HG03103 (cell line): ENCODE measurements at regions not wholly inside any gene's neighbourhood (a gene's known extent, or its start where the extent isn't known, plus 50 kb on each side); places are given as distances from the start of the nearest gene placed in this dataset.
"Not testable (repeated sequence)": the region's sequence is repeated elsewhere in the genome, so short reads cannot be mapped to it uniquely, and the experiment has no call there.

Experiments used
- ATAC-seq: cut with Tn5 transposase; IDR thresholded peaks from one replicate; pipeline ENCODE4 v1.9.1; 2021; ENCODE audit warnings: low read depth; ENCODE audit not compliant: unreplicated experiment

DNA sequence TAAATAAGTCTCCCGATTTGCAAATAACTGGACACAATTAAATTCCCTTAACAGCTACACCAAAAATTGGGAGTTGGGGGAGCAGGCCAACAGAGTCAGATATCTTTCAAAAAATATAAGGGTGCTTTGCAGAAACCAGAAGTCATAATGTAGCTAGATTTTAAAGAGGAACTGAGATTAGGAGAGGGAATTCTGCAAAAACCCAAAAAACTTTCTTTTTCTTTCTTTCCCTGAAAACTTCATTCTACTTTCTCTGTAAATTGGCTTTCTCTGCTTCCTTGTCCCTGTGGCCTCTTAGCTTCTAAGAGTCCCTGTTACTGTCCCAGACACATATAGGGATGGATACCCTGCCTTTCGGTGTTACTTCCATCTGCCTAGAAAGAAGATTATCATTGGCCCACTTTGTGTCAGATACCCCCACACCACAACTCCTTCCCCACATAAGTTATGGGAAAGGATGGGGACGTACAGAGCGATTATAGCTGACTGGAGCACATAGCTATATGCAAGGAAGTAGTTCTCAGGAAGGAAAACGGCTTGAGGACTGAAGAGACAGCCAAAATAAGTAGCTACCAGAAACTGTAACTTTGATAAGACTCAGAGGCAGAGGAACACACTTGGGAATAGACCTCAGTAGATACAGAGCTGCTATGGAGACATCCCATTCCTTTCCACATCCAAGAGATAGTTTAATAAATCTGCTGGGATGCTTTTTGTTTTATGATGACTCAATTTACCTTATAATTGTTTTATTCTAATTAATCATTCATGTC is 129.1 kb upstream of the TGFBR2 start:
- no peak for ATAC-seq

DNA sequence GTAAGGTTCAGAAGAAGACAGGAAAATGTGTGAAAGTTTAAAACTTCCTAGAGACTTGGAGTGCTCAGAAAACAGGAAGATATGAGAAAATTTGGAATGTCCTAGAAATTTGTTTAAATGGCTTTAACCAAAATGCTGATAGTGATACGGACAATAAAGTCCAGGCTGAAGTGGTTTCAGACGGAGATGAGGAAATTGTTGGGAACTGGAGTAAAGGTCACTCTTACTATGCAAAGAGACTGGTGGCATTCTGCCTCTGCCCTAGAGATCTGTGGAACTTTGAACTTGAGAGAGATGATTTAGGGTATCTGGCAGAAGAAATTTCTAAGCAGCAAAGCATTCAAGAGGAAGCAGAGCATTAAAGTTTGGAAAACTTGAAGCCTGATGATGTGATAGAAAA is 126.7 kb upstream of the TGFBR2 start:
- ATAC-seq: not testable (repeated sequence)

DNA sequence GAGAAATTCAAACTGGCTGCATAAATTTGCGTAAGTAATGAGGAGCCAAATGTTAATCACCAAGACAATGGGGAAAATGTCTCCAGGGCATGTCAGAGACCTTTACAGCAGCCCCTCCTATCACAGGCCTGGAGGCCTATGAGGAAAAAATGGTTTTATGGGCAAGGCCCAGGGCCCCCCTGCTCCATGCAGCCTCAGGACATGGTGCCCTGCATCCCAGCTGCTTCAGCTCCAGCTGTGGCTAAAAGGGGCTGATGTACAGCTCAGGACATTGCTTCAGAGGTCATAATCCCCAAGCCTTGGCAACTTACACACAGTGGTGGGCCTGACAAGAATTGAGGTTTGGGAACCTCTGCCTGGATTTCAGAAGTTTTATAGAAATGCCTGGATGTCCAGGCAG is 126.2 kb upstream of the TGFBR2 start:
- ATAC-seq: not testable (repeated sequence)

DNA sequence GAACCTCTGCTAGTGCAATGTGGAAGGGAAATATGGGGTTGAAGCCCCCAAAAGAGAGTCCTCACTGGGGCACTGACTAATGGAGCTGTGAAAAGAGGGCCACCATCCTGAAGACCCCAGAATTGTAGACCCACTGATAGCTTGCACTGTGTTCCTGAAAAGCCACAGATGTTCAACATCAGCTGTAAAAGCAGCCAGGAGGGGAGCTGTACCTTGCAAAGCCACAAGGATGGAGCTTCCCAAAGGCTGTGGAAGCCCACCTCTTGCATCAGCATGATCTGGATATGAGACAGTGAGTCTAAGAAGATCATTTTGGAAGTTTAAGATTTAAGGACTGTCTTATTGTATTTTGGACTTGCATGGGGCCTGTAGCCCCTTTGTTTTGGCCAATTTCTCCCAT is 125.8 kb upstream of the TGFBR2 start:
- ATAC-seq: no peak

DNA sequence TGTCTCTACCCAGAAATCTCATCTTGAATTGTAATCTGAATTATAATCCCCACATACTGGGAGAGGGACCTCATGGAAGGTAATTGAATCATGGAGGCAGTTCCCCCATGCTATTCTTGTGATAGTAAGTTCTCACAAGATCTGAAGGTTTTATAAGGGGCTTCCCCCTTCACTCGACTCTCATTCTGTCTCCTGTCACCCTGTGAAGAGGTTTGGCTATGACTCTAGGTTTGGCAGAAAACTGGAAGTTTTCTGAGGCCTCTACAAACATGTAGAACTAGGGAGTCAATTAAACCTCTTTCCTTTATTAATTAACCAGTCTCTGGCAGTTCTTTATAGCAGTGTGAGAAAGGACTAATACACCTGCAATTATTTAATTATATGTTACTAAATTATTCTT is 125.2 kb upstream of the TGFBR2 start:
- no peak for ATAC-seq

DNA sequence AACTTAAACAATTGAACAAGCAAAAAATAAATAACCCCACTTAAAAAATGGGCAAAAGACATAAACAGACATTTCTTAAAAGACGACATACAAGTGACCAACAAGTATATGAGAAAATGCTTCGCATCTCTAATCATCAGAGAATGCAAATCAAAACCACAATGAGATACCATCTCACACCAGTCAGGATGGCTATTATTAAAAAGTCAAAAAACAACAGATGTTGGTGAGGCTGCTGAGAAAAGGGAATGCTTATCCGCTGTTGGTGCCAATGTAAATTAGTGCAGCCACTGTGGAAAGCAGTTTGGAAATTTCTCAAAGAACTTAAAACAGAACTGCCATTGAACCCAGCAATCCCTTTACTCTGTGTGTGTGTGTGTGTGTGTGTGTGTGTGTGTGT is 122.2 kb upstream of the TGFBR2 start:
- ATAC-seq: not testable (repeated sequence)

DNA sequence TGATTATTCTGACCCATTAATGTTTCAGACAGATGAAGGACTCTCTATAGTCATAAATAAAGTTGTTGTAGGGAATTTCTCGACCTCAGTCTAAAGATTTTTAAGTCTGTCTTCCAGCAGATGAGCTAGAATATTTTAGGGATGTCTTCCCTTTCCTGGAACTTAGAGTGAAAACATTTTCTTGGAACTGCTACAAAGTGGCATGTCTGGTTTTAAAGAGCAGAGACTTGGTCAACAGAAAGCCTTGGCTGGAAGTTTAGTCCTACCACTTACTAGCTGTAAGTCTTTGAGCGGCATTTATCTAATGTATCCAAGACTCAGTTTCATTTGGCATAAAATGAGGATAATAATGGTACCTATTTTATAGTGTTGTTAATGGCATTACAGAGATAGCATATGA is 120.0 kb upstream of the TGFBR2 start:
- no peak for ATAC-seq

DNA sequence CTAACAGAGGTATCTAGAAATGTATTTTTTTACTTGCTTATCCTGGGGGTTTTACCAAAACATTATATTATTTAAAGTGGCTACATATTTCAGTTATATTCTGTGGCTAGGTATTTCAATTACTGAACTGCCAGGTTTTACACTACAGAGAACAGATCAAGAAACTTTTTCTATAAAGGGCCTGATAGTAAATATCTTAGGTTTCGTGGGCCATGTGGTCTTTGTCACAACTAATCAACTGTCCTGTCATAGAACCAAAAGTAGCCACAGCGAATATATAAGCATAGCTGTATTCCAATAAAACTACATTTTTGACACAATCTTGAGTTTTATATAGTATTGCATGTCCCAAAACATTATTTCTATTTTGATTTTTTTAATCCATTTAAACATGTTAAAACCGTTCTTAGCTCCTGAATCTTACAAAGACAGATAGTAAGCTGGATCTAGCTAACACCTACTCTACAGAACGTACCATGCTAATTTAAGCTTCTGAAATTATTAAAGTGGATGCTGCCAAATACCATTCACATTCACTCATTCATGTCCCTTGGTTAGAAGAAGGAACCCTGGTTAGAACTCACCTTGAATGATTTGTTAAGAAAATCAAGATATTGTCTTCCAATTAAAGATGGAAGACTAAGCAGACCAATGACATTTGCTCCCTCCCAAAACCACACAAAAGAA is 118.2 kb upstream of the TGFBR2 start:
- ATAC-seq: no peak

DNA sequence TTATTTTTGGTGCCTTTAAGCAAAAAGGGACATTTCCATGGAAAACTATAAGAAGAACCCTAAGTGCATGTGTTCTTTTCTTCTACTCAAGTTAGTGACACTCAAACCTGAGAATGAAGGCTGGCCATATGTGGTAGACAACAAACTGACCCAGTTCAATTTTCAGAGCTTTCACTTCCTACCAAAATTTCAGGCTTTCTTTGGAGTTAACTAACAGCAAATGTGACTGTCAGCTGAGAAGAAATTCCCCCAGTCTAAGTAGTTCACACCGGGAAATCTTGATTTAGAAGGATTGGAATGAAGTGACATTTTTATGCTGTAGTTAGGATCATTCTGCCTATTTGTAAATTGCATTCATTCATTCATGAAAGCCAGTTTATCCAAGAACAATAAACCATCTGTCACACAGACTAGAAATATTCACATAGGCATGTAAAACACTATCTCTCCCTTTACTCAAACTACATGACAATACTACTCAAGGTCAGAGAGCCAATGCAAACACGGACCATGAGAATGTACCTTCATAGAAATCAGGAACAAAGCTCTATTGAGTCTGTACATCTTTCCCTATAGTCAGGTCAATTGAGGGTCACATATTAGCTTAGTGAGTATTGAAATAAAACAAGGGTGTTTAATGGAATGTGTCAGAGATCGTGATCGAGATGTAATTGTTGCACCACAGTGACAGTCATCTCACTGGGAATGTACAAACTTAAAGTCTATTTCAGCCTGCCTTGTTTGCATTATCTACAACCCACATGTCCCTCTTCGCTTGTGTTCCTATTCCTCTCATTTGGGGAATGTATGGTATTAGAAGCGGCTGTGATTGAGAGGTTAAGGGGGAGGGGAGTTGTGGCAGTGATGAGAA is 113.8 kb upstream of the TGFBR2 start:
- ATAC-seq: no peak

DNA sequence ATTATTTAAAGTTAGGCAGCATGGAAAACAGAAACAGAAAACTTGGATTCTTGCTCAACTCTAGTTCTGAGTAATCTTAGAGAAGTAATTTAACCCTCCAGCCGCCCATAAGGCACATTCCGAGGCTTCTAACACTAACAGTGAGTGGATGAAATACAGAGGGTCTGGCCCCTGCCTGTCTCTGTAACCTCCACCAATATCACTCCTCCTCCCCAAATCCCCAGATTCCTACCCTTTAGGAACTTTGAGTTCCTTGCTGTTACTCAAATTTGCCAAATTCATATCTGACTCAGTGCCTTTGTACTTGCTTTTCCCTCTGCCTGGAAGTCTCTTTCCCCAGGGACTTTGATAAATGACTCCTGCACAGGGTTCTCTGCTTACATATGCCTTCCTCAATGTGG is 112.5 kb upstream of the TGFBR2 start:
- no peak for ATAC-seq

DNA sequence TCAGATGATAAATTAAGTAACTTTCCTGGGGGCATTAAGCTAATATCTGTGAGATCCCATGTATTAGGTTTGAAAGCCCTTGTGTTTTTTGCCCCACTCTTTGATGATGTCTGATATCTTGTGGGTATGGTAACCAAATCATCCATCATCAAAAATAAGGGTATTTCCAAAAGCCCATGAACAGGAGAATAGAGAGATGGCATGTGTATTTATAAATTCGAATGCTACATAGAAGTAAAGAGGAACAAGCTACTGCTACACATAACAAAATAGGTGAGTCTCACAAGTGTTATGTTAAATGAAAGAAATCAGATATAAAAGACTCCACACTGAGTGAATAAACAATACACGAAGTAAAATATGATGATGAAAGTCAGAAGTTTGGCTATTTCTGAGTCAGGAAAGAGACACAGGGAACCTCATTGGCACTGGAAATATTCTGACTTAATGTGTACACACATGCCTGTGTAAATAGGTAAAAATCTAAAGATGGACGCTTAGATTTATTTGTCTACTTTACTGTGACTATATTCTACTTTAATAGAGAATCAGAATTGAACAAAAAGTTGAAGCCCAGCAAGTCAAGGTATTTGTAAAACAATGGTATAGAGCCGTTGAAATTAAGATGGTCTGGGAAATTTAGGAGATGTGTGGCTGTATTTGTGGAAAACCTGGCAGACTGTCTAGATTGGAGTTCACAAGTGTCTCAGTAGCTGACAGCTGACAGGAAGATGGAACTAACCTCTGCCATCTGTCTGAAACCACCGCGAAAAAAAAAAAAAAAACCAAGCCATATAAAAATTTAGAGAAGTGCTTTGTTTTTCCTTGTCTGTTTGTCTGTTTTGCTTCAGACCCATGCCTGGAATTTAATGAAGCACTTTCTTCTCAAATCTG is 111.0 kb upstream of the TGFBR2 start:
- ATAC-seq: no peak

DNA sequence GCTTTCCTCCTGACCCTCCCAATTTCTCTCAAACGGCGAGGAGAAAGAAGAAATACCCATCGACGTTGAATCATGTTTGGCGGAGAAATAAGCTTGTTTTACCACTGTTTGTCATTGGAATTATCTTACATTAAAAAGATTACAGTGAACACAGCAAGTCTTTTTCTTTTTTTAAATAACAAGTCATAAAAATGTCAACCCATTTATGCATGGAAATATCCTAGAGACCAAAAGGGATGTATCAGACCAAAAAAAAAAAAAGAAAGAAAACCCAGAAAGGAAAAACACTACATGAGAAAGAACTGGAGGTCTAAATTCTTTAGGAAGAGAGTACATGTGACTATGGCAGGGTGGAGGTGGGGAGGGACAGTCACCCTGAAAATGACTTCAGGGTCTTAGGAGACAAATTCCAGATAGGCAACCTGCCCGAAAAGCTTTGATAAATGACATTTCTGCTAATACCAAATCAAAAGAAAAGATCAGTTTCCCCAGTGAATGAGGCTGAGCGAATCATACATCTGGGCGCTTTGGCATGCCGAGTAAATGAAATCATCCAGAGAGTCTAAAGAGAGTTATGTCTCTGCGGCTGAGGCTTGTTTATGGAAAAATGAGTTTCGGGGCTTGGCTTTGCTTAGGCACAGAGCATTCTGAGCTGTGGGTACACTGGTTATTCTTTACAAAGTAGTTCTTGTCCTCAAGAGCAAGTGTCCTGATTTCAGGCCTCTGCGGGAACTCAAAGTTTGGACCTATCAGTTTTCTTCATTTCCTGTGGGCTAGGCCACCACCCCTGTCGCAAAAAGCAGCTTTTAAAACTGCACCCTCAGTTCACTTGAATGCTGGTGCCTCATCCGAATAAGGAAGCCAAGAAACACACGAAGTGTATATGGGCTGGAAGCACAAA is 110.1 kb upstream of the TGFBR2 start:
- ATAC-seq: no peak

DNA sequence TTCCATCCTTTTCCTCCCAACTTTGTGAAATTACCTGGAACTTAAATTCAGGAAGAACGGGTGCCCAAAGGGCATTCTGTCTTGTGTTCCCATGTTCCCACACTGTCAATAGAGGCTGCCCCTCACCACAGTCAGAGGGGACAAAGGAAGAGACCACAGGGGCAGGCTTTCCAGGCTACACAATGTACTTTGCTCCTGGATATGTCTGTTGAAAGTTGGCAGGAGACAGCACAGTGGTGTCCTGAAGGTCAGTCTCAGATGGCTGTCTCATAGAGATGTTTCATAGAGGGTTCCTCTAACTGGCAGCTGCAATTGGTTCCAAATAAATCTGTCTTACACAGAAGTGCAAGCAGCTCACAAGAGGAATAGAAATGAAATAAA is 107.8 kb upstream of the TGFBR2 start:
- ATAC-seq: no peak

DNA sequence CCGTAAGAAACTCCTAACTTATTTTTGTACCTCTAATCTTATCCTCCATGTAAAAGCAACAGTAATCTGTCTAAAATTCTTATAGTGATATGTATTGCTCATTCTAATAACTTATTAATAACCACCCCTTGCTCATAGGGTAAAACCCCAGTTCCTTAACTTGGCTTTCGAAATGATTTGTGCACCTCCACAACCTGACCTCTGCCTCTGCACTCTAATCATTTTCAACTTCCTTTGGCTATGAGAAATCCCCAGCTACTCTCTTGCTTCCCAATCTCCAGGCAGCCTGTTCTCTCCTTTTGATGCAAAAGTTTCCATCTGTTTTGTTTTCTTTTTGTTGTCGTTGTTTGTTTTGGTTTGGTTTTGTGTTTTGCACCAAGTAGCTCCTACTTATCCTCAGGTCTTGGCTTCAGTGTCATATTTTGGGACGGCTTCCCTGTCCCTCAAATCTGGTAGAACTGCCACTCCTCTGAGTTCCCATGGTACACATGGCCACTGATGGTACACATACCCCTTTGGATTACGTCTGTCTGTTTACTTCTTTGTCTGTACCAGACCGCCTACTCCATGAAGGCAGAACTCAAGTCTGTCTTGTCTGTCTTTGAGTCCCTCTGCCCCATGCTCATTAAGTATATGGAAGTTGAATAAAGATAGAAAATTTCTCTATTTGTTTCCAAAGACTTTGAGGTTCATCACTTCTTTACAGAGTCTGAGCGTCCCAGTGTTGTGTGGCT is 105.6 kb upstream of the TGFBR2 start:
- ATAC-seq: peak; percentile 86

DNA sequence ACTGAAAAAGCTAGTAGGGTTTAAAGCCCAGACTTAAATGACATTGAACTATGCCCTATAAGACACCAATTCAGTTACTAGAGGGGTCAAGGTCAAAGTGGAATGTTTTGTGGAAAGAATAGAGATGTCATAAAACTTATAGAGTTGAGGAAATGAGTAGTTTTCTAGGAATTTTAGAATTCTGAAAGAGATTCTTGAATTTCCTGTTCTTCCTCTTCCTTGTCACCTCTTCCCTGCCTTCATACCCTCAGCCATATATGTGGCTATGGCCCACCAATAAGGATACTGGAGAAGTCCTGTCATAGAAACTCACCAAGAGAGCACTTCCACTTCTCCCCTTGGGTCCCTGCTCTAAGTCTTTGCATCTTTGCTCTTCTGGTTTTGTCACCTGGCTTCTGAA is 104.9 kb upstream of the TGFBR2 start:
- ATAC-seq: no peak

DNA sequence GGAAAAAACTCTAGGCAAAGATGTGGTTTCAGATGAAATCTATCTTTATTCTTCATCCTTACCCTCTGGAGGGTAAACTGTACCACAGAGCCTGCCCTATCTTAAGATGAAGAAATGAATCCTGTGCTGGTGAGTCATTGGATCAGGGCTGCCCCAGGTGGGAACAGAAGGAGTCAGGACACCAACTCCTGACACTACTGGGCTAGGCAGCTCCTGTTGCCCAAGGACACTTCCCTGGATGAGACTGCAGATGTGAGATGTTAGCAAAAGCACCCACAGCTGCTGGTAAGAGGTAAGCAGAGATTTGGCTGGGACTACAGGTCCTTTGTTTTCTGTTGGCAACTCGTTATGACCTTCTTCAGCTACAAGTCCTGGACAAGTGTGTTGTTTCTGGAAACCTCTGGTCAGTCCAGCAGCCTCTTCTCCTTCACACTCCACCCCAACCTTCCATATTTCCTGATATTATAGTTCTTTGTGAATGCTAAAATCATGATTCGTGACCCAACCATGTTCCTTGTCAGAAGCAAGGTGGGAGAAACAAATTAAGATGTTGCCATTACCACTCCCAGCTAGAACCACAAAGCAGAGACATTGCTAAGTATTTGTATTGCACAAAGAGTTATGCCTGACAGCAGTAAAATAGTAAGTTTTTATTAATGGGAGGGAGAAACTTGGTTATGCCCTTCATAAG is 104.2 kb upstream of the TGFBR2 start:
- ATAC-seq: no peak

DNA sequence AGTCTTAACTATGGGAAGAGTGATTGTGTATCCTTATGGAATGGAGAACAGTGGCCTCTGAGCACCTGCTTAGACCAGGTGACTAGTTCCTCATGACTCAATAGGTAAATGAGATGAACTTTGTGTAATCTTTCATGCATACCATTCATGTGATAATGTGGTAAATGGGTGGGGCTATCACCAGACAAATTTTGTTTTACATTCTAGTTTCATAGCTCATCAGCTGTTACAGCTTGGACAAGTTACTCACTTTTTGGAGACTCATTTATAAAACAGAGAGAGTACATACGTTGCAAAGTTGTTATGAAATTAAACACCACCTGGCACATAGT is 103.7 kb upstream of the TGFBR2 start:
- ATAC-seq: peak; percentile 41

DNA sequence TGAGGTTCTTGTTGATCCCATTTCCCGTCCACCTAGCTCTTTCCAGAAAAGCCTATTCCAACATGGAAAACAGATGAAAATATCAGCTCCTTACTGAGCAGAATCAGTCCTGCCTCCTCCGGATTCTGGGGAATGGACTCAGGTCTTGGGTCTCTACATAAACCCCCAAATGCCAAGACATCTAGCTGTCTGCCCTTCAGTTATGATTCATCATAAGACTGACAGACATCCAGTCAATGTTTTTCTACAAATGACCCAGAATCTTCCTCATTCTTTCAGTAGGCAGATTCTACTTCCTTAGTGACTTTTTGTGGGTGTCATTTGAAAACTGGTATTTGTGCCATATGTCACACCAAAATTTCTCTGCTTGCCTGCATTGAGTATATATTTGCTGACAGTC is 103.0 kb upstream of the TGFBR2 start:
- no peak for ATAC-seq
